GM23338 (cell line): ENCODE measurements at regions not wholly inside any gene's neighbourhood (a gene's known extent, or its start where the extent isn't known, plus 50 kb on each side); places are given as distances from the start of the nearest gene placed in this dataset.

Source experiments
- ATAC-seq: fragments of 200-7000 bp; cut with Tn5 transposase; 3 replicates; pipeline ENCODE4 v1.9.1; 2020
- DNase-seq: peaks from one replicate; pipeline ENCODE4 v3.0.0-alpha.2; 2015; ENCODE audit warnings: low spot score
- H2AFZ ChIP-seq: fragments of 200-600 bp; sonication (generic); 2 replicates; pipeline ENCODE4 v1.8.0; 2016; ENCODE audit warnings: antibody characterized with exemption, mild to moderate bottlenecking, moderate library complexity
- H3F3A ChIP-seq: fragments of 200-600 bp; sonication (generic); replicated peaks from 2 replicates; pipeline ENCODE4 v1.8.0; 2017; ENCODE audit warnings: antibody characterized with exemption, mixed run types, low read depth
- H3K27ac ChIP-seq: fragments of 200-600 bp; sonication (generic); 2 replicates; pipeline ENCODE4 v1.6.1; 2016; ENCODE audit warnings: low read depth
- H3K27me3 ChIP-seq: fragments of 200-600 bp; sonication (generic); 2 replicates; pipeline ENCODE4 v1.8.0; 2016; ENCODE audit warnings: mild to moderate bottlenecking, mixed run types, moderate library complexity; ENCODE audit not compliant: insufficient read depth
- H3K36me3 ChIP-seq: fragments of 200-600 bp; sonication (generic); 2 replicates; pipeline ENCODE4 v1.8.0; 2016; ENCODE audit warnings: mild to moderate bottlenecking; ENCODE audit not compliant: insufficient read depth
- H3K4me1 ChIP-seq: fragments of 200-600 bp; sonication (generic); 2 replicates; pipeline ENCODE4 v1.8.0; 2016; ENCODE audit warnings: mild to moderate bottlenecking, moderate library complexity; ENCODE audit not compliant: insufficient read depth
- H3K4me2 ChIP-seq: fragments of 200-600 bp; sonication (generic); 2 replicates; pipeline ENCODE4 v1.7.1; 2017; ENCODE audit warnings: mixed run types
- H3K4me3 ChIP-seq: fragments of 200-600 bp; sonication (generic); 2 replicates; pipeline ENCODE4 v1.6.1; 2016; ENCODE audit warnings: mixed run types
- H3K79me2 ChIP-seq: fragments of 200-600 bp; sonication (generic); replicated peaks from 2 replicates; pipeline ENCODE4 v1.8.0; 2017; ENCODE audit warnings: mild to moderate bottlenecking; ENCODE audit not compliant: insufficient read depth
- H3K9me2 ChIP-seq: fragments of 200-600 bp; sonication (generic); 2 replicates; pipeline ENCODE4 v1.8.0; 2017; ENCODE audit not compliant: insufficient read depth
- H4K20me1 ChIP-seq: fragments of 200-600 bp; sonication (generic); replicated peaks from 2 replicates; pipeline ENCODE4 v1.8.0; 2017; ENCODE audit warnings: mild to moderate bottlenecking; ENCODE audit not compliant: insufficient read depth
- H3K27ac Mint-ChIP-seq: 2 replicates; pipeline ENCODE4 v1.8.0; 2020; ENCODE audit warnings: inconsistent platforms, mild to moderate bottlenecking, moderate library complexity, mixed read lengths
- H3K27me3 Mint-ChIP-seq: 3 replicates; pipeline ENCODE4 v1.8.0; 2022; ENCODE audit warnings: low read depth, mild to moderate bottlenecking, moderate library complexity, mixed read lengths, inconsistent platforms; ENCODE audit not compliant: insufficient read depth, poor library complexity
- H3K36me3 Mint-ChIP-seq: 3 replicates; pipeline ENCODE4 v1.8.0; 2021; ENCODE audit warnings: low read depth, mild to moderate bottlenecking, inconsistent platforms, moderate library complexity, mixed read lengths
- H3K4me1 Mint-ChIP-seq: 3 replicates; pipeline ENCODE4 v1.8.0; 2020; ENCODE audit warnings: mild to moderate bottlenecking, inconsistent platforms, mixed read lengths
- H3K4me3 Mint-ChIP-seq: 3 replicates; pipeline ENCODE4 v1.8.0; 2021; ENCODE audit warnings: moderate library complexity, mild to moderate bottlenecking, inconsistent platforms, mixed read lengths
- H3K9me3 Mint-ChIP-seq: 3 replicates; pipeline ENCODE4 v1.8.0; 2020; ENCODE audit warnings: moderate library complexity, mild to moderate bottlenecking, inconsistent platforms, mixed read lengths
- CREB1 ChIP-seq: fragments of 250-450 bp; sonication (Bioruptor Pico); IDR thresholded peaks from 2 replicates; pipeline ENCODE4 v1.5.0; 2020; ENCODE audit warnings: low read depth, mild to moderate bottlenecking, moderate library complexity
- CTCF ChIP-seq, 2 experiments: fragments of 200-600 bp in 1 of 2; sonication (generic) in 1 of 2; conservative IDR thresholded peaks; 2 replicates each; pipeline versions ENCODE4 v1.5.1 to v1.6.1; 2016 to 2017; ENCODE audit warnings: antibody characterized with exemption in 2 of 2, low read depth in 2 of 2, mild to moderate bottlenecking in 2 of 2, moderate library complexity in 1 of 2
- ETS1 ChIP-seq: IDR thresholded peaks from 2 replicates; pipeline ENCODE4 v1.6.1; 2016; ENCODE audit warnings: antibody characterized with exemption
- EZH2 ChIP-seq: fragments of 200-600 bp; sonication (generic); IDR thresholded peaks from one replicate; pipeline ENCODE4 v1.8.0; 2017; ENCODE audit warnings: antibody characterized with exemption, mild to moderate bottlenecking, low read depth; ENCODE audit not compliant: unreplicated experiment
- EZH2phosphoT487 ChIP-seq: fragments of 200-600 bp; sonication (generic); IDR thresholded peaks from one replicate; pipeline ENCODE4 v1.8.1; 2018; ENCODE audit warnings: antibody characterized with exemption; ENCODE audit not compliant: unreplicated experiment
- JUNB ChIP-seq: IDR thresholded peaks from one replicate; pipeline ENCODE4 v1.6.1; 2016; ENCODE audit warnings: antibody characterized with exemption; ENCODE audit not compliant: unreplicated experiment
- NANOG ChIP-seq: IDR thresholded peaks from 2 replicates; pipeline ENCODE4 v1.6.1; 2016; ENCODE audit warnings: antibody characterized with exemption, borderline replicate concordance
- POLR2AphosphoS5 ChIP-seq: IDR thresholded peaks from 2 replicates; pipeline ENCODE4 v1.6.1; 2016; ENCODE audit warnings: antibody characterized with exemption, low read depth
- REST ChIP-seq: IDR thresholded peaks from one replicate; pipeline ENCODE4 v1.6.1; 2018; ENCODE audit warnings: antibody characterized with exemption; ENCODE audit not compliant: unreplicated experiment
- STAT1 ChIP-seq: IDR thresholded peaks from one replicate; pipeline ENCODE4 v1.6.1; 2016; ENCODE audit warnings: antibody characterized with exemption; ENCODE audit not compliant: unreplicated experiment
- ZNF114 ChIP-seq: fragments of 250-450 bp; sonication (Bioruptor Pico); IDR thresholded peaks from 2 replicates; pipeline ENCODE4 v1.5.0; 2020; ENCODE audit warnings: mild to moderate bottlenecking, moderate library complexity
- ZNF331 ChIP-seq: fragments of 250-450 bp; sonication (Bioruptor Pico); IDR thresholded peaks from 2 replicates; pipeline ENCODE4 v1.5.0; 2020; ENCODE audit warnings: low read depth, mild to moderate bottlenecking, moderate library complexity
- ZNF462 ChIP-seq: fragments of 250-450 bp; sonication (Bioruptor Pico); IDR thresholded peaks from 2 replicates; pipeline ENCODE4 v1.5.0; 2020; ENCODE audit warnings: mild to moderate bottlenecking, moderate library complexity

- Histone ChIP-seq H3K79me2 (no peaks in the 10 kb centered on the region), H3K9me2 (no peaks in the 10 kb centered on the region), H4K20me1 (no peaks in the 10 kb centered on the region), H2AFZ (no peak overlapping the region), H3F3A (no peaks in the 10 kb centered on the region), H3K36me3 (no peaks in the 10 kb centered on the region), H3K27ac (no peak overlapping the region), H3K4me3 (no peak overlapping the region), H3K4me1 (no peaks in the 10 kb centered on the region), H3K27me3 (no peaks in the 10 kb centered on the region), H3K4me2 (no peak overlapping the region)
- H3K27me3 Mint-ChIP-seq: peaks cover 2% of the 10 kb centered on the region
- ATAC-seq: no peak
- TF ChIP-seq ETS1: no peak
- no peak for TF ChIP-seq EZH2phosphoT487
- no peak for TF ChIP-seq CTCF (conservative IDR thresholded peaks at IDR 0.05; ENCODE audit: low read depth in 2 of 2)
- no peak for TF ChIP-seq ZNF462 (CRISPR knock-in tag)
- TF ChIP-seq NANOG: no peak
- no peak for TF ChIP-seq ZNF114 (CRISPR knock-in tag)
- no peak for TF ChIP-seq JUNB
- TF ChIP-seq EZH2: no peak
- no peak for TF ChIP-seq STAT1
- no peak for TF ChIP-seq POLR2AphosphoS5
- TF ChIP-seq ZNF331 (CRISPR knock-in tag): no peak
- no peak for TF ChIP-seq REST
- no peak for TF ChIP-seq CREB1
- H3K4me3 Mint-ChIP-seq: no peak overlapping the region
- no peaks in the 10 kb centered on the region for H3K9me3 Mint-ChIP-seq
- DNase-seq: no peak
- no peak overlapping the region for H3K27ac Mint-ChIP-seq
- H3K36me3 Mint-ChIP-seq: no peaks in the 10 kb centered on the region
- peaks cover 11% of the 10 kb centered on the region for H3K4me1 Mint-ChIP-seq
Measured at GRCh38 chr9:115445655-115446054, 327.7 kb upstream of the TNC start.
